ENCODE measurements at regions not wholly inside any gene's neighbourhood (a gene's known extent, or its start where the extent isn't known, plus 50 kb on each side); places are given as distances from the start of the nearest gene placed in this dataset.
"Not testable (repeated sequence)": the region's sequence is repeated elsewhere in the genome, so short reads cannot be mapped to it uniquely, and the experiment has no call there.

- not testable (repeated sequence) for DNase-seq
Observed at GRCh38 chr3:153997364-153997763, 123.8 kb upstream of the ARHGEF26 start.

DNA sequence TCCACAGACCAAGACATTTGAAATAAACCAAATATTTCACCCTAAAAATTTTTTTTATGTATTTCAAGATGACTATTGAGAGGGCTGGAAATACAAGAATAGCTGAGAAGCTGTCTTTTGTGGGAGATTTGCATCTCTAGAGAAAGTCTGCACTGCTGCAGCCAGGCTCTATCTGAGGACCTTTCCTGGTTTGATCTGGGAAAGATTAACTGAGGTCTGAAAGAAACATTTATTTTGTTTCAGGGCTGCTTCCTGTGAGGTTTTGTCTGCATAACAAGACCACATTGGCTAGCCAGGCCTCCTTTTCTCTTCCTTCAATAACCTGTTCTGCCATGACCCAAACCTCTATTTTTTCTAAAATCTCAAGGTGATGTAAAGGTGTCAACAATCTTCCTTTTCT, 117.5 kb upstream of the ARHGEF26 start:
- DNase-seq, result no peak

GRCh38 chr3:154011036-154011435, 110.2 kb upstream of the ARHGEF26 start:
- DNase-seq, result no peak

GRCh38 chr3:154013736-154014135, 107.5 kb upstream of the ARHGEF26 start:
- no peak for DNase-seq

- no peak for DNase-seq
Observed at GRCh38 chr3:154015307-154015706, 105.9 kb upstream of the ARHGEF26 start.

DNA sequence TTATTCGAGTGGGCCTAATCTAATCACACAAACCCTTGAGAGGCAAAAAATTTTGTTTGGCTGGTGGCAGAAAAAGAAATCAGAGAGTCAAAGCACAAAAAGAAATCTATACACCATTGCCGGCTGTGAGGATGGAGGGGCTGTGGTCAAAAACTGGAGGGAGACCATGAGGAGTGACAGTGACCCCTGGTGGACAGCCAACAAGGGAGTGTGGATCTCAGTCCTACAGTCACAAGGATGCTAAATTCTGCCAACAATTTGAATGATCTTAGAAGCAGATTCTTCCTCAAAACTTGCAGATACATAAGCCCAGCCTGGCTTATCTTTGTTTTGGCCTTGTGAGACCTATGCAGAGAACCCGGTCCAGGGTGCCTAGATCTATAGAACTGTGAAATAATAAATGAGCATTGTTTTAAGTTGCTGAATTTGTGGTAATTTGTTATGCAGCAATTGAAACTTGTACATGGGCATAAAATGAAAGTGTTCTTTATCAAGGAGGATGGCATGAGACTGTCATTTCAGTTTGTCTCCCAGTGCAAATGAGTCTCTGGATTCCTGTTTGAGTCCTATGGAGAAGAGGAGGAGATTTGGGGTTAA, 103.0 kb upstream of the ARHGEF26 start:
- peak in 3 of 5 experiments; percentile 4 to 29 (median 8) for DNase-seq

DNA sequence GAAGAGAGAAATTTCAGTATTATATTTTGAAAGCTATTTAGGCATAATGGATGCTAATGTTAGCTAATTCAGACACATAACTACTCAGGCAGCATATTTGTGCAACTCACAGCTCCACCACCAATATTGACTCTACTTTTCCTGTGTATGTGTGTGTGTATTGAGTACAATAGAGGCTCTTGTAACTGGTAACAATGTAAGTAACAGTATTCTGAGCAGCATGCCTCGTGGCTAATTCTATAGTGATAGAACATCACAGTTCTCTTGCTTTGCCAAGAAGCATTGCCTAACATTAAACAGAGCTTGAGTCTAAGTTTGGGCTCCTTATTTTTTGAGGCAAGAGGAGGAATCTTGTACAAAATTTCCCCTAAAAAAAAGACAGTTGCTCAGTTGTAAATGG, 98.6 kb upstream of the ARHGEF26 start:
- DNase-seq, result no peak

DNA sequence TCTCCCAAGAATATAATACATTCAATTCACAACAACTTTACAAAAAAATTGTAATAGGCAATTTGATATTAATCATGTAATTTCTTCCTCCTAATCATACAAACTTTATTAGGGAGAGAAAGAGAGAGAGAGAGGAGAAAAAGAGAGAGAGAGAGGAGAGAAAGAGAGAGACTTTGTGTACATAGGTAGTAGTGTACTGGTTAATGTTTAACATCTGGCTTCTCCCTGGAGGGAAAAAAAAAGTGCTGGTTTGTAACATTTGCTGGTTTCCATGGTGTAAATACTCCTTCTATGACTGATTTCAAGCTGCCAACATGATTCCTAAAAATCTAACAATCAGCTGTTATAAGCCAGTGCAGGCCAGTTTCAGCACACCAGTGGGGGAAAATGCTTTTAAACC, 98.0 kb upstream of the ARHGEF26 start:
- DNase-seq, result no peak

DNA sequence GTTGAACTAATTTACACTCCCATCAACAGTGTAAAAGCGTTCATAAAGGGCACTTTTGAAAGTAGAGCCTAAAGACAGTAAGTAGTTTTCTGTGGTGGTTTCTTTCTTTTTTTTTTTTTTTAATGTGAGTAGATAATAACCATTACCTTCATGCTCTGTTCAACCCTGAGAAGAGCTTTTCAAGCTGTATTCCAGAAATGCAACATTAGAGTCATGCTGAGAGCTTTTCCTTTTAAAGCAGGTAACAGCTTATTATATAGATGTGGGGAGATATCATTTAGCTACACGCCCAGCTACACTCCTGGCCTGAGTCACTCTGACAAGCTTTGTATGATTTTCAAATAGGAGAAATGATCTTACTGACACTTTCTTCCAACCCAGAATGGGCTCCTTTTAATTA, 96.2 kb upstream of the ARHGEF26 start:
- no peak for DNase-seq

- DNase-seq, result no peak
Observed at GRCh38 chr3:154029926-154030325, 91.3 kb upstream of the ARHGEF26 start.

GRCh38 chr3:154034797-154035330, 86.3 kb upstream of the ARHGEF26 start:
- DNase-seq, result no peak

DNA sequence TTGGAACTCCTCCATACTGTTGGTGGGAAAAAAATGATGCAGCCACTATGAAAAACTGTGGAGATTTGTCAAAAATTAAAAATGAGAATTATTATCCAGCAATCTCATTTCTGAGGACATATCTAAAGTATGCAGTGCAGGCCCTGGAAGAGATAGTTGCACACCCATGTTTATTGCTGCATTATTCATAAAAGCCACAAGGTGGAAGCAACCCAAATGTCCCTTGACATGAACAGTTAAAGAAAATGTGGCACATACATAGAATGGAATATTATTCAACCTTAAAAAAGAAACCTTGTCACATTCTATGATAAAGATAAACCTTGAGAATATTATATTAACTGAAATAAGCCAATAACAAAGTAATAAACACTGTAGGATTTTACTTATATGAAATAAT, 80.9 kb upstream of the ARHGEF26 start:
- DNase-seq, result peak in 1 of 5 experiments; percentile 11

GRCh38 chr3:154044671-154045070, 76.5 kb upstream of the ARHGEF26 start:
- no peak for DNase-seq

DNA sequence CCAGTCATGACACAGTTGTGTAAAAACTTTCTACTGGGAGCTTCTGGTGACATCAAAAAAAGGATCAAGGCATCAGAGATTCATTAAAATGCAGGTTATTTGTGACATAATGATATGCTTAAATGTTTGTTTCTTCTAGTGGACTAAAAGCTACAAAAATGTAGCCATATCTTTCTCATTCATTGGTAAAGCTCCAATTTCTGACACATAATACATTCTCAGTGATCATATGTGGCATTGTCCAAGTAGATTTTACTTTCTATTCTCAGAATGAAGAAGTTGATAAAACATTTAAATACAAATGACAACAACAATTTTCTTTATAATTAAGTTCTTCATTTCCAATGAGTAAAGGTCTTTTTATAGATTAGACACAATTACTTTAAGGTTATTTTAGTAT, 71.0 kb upstream of the ARHGEF26 start:
- no peak for DNase-seq

GRCh38 chr3:154050766-154051165, 70.4 kb upstream of the ARHGEF26 start:
- DNase-seq, result no peak

DNA sequence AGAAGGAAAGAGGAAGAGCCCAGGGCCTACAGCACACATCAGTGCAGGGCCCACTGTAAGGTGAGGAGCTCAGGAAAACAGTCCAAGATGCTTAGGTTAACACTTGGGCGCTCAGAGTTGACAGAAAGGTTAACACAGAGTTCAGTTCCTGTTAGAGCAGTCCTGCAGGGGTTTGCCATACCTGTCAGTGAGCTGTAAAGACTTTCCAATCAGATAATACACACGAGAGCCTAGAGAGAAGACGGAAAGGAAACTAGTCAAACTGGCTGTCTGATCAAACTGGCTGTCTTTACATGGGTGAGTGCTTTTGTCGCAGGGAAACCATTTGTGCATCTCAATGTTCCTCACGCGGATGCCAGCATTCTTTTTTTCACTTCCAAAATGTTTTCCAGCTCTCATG, 61.4 kb upstream of the ARHGEF26 start:
- no peak for DNase-seq

DNA sequence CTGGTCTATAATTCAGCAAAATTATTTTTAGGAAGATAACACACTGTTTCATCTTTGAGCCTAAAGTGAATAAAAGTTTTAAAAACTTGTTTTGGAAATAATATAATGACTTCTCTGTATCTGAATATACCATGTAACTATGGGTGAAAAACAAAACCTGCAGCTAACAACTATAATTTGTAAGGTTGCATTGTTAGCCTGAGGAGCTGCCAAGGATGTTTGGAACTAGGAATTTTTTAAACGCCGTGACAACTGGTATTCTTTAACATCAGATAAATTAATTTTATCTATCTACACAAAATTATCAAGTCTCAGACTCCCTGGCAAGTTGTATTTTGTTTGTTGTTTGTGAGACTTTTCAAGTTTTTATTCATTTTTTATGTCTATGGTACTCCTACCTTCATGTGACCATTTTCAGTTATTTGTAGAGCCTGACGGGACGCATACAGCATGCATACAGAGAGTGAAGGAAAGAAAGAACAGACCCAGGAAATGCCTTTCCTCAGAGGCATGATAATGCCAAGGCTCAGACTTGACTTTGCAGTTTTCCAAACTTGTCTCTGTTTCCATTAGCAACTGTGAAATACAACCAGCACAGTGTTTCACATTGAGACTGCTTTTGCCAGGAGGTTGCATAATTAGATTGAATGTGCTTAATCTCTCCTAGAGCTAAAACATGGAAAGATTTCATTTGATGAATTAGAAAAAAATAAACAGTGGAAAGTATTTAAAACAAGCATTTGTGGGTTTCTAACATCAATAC, 60.8 kb upstream of the ARHGEF26 start:
- DNase-seq, result no peak

DNA sequence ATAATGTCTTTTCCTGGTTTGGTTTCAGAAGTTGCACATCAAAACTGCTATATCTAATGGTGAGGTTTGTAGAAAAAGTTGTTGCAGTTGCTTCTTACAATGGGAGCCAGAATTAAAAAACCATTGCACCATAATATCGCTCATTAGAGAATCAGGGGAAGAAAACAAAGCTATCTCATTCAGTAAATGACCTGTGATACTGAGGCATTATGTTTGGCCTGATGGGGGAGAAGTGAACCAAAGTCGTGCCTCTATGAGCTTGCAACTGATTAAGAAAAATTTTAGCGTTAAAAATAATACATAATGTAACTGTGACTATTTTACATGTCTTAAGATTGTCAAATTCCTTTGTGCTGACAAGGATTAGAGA, 60.2 kb upstream of the ARHGEF26 start:
- DNase-seq, result no peak

DNA sequence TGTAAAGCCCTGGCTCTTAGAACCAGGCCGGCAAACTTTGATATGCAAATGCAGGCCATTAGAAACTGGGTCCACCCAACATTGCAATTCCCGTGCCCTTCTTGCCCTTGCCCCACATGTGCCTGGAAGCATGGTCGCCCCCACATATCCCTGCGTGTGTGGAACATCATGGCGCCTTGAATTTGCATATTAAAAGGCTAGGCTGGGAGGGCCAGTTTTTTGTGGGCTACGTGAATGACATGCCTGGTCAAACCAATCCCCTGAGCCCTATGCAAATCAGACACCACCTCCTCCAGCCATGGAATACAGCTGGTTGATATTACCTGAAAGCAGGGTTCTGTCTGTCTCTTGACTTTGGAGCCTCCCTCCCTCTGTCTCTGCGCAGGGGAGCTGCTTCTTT, 58.7 kb upstream of the ARHGEF26 start:
- DNase-seq, result no peak

DNA sequence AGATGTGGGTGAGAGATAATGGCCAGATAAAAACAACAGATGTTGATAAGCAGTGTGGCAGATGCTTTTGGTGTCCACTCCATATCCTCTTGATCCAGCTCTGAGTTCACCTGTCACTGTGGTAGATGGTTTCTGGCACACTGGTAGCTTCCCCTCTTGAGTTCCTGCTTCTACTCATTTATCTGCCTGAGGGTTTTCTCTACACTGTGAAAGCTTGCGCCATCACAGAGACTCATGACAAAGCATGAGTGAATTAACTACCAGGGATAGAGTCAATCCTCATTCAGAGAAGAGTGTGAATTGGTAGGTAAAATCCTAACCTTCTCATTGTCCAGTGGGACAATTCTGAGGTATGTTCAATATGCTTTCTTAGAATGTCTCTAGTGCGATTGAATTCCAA, 50.0 kb upstream of the ARHGEF26 start:
- DNase-seq, result no peak

Data from T-helper 2 cell (primary cell).